ENCODE measurements at regions not wholly inside any gene's neighbourhood (a gene's known extent, or its start where the extent isn't known, plus 50 kb on each side); places are given as distances from the start of the nearest gene placed in this dataset.

DNA sequence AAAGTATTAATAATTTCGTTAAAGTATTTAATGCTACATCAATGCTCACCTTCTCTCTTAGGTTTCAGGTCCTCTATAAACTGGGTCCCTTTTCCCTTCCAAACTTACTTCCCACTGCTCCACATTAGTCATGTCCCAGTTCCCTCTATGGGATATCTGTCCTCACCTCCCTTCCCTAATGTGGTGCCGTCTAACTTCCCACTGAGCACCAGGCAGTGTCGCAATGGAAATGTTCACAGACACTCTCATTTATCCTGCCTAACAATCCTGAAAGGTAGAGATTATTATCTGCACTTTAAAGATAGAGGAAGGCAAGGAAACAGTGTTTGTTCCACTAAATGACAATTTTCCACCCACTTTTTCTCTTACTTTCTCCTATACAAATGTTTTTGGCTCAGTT is 329.7 kb downstream of the CWC27 start:
- TF ChIP-seq ZFX (IDR thresholded peaks at IDR 0.05), result no peak
- TF ChIP-seq CTCF (conservative IDR thresholded peaks at IDR 0.05), result no peak

More for the DNA sequence above, 329.7 kb downstream of the CWC27 start:
- no peak overlapping the region for H3K27ac ChIP-seq

Data from C4-2B (cell line).